ENCODE measurements at regions not wholly inside any gene's neighbourhood (a gene's known extent, or its start where the extent isn't known, plus 50 kb on each side); places are given as distances from the start of the nearest gene placed in this dataset.

DNA sequence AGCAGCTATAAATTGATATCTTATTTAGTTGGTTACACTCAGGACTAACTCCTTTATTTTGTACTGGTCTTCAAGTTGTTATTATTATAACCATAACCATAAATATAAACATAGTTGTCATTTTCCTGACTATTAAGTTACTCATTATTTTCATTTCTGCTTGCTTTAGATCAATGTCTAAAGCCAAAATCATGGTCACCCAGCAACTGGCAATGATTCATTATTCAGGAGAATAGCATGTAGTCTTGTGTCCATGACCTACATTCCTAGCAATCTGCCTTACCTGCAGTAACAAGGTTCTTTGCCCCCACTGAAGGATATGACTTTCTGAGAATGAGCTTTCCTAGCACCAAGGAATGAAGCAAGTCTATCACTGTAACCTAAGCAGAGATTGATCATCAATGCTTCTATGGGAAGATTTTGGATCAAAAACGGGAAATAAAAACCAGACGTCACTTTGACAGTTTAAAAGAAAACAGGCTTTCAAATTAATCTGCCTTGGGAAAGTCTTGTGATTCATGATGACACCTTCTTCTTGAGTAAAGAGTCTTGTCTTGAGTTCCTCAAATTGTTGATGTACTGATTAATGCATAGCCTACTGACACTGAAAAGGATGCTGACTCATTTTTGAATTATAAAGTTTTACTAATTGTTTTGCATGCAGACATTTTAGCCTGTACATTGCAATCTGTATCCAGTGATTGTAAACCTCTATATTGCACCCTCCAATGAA lies 203.3 kb upstream of the IVNS1ABP start:
- no peak for TF ChIP-seq POLR2A (IDR thresholded peaks at IDR 0.05; ENCODE audit: low read depth, low read length)
- no peak for TF ChIP-seq POLR2AphosphoS5 (IDR thresholded peaks at IDR 0.05; ENCODE audit: insufficient read depth, low read depth, low read length)
- TF ChIP-seq, protein P1, sequence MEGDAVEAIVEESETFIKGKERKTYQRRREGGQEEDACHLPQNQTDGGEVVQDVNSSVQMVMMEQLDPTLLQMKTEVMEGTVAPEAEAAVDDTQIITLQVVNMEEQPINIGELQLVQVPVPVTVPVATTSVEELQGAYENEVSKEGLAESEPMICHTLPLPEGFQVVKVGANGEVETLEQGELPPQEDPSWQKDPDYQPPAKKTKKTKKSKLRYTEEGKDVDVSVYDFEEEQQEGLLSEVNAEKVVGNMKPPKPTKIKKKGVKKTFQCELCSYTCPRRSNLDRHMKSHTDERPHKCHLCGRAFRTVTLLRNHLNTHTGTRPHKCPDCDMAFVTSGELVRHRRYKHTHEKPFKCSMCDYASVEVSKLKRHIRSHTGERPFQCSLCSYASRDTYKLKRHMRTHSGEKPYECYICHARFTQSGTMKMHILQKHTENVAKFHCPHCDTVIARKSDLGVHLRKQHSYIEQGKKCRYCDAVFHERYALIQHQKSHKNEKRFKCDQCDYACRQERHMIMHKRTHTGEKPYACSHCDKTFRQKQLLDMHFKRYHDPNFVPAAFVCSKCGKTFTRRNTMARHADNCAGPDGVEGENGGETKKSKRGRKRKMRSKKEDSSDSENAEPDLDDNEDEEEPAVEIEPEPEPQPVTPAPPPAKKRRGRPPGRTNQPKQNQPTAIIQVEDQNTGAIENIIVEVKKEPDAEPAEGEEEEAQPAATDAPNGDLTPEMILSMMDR (IDR thresholded peaks at IDR 0.05; ENCODE audit: extremely low read depth in 1 of 2, insufficient read depth in 1 of 2, low read depth in 1 of 2, low read length in 2 of 2) = no peak

All from endothelial cell of umbilical vein (primary cell).